Glomerular visceral epithelial cell (primary cell): ENCODE measurements at regions not wholly inside any gene's neighbourhood (a gene's known extent, or its start where the extent isn't known, plus 50 kb on each side); places are given as distances from the start of the nearest gene placed in this dataset.
"Not testable (repeated sequence)": the region's sequence is repeated elsewhere in the genome, so short reads cannot be mapped to it uniquely, and the experiment has no call there.

Experiments
- DNase-seq: peaks from one replicate; pipeline ENCODE4 v3.0.0-alpha.2; 2016; ENCODE audit errors: extremely low spot score

GRCh38 chr3:103968751-103969150, 1398.0 kb upstream of the ALCAM start:
- no peak for DNase-seq

GRCh38 chr3:103976931-103977339, 1389.8 kb upstream of the ALCAM start:
- no peak for DNase-seq

GRCh38 chr3:103977417-103977816, 1389.3 kb upstream of the ALCAM start:
- DNase-seq: no peak

- peak; percentile 19 for DNase-seq
Observed at GRCh38 chr3:103991461-103992115, 1375.1 kb upstream of the ALCAM start.

- DNase-seq: no peak
Observed at GRCh38 chr3:103992469-103992868, 1374.2 kb upstream of the ALCAM start.

GRCh38 chr3:104004956-104005355, 1361.8 kb upstream of the ALCAM start:
- no peak for DNase-seq

- no peak for DNase-seq
Observed at GRCh38 chr3:104005815-104006214, 1360.9 kb upstream of the ALCAM start.

GRCh38 chr3:104018541-104018940, 1348.2 kb upstream of the ALCAM start:
- no peak for DNase-seq

GRCh38 chr3:104031598-104031997, 1335.1 kb upstream of the ALCAM start:
- no peak for DNase-seq

GRCh38 chr3:104032283-104032682, 1334.4 kb upstream of the ALCAM start:
- no peak for DNase-seq

- no peak for DNase-seq
Observed at GRCh38 chr3:104040896-104041295, 1325.8 kb upstream of the ALCAM start.

GRCh38 chr3:104043001-104043543, 1323.6 kb upstream of the ALCAM start:
- DNase-seq: not testable (repeated sequence)

- DNase-seq: no peak
Observed at GRCh38 chr3:104044002-104044401, 1322.7 kb upstream of the ALCAM start.

- DNase-seq: peak; percentile 4
Observed at GRCh38 chr3:104066658-104067057, 1300.1 kb upstream of the ALCAM start.

- DNase-seq: peak; percentile 69
Observed at GRCh38 chr3:104069114-104069513, 1297.6 kb upstream of the ALCAM start.

- DNase-seq: no peak
Observed at GRCh38 chr3:104070906-104071305, 1295.8 kb upstream of the ALCAM start.

- no peak for DNase-seq
Observed at GRCh38 chr3:104080088-104080626, 1286.6 kb upstream of the ALCAM start.

GRCh38 chr3:104088738-104089137, 1278.0 kb upstream of the ALCAM start:
- no peak for DNase-seq

- not testable (repeated sequence) for DNase-seq
Observed at GRCh38 chr3:104089987-104090386, 1276.7 kb upstream of the ALCAM start.

GRCh38 chr3:104101736-104102135, 1265.0 kb upstream of the ALCAM start:
- DNase-seq: no peak

GRCh38 chr3:104102386-104102785, 1264.3 kb upstream of the ALCAM start:
- peak; percentile 26 for DNase-seq

- DNase-seq: no peak
Observed at GRCh38 chr3:104106276-104106675, 1260.4 kb upstream of the ALCAM start.

GRCh38 chr3:104108522-104108921, 1258.2 kb upstream of the ALCAM start:
- no peak for DNase-seq

GRCh38 chr3:104126463-104126862, 1240.2 kb upstream of the ALCAM start:
- DNase-seq: no peak
